ENCODE measurements at regions not wholly inside any gene's neighbourhood (a gene's known extent, or its start where the extent isn't known, plus 50 kb on each side); places are given as distances from the start of the nearest gene placed in this dataset.

GRCh38 chr6:6704103-6705060 lies 115.9 kb downstream of the LY86 start:
- DNase-seq (ENCODE audit: low read depth in 2 of 2) = no peak

- no peak for DNase-seq (ENCODE audit: low read depth in 2 of 2)
Measured at GRCh38 chr6:6705061-6705425, 116.5 kb downstream of the LY86 start.

GRCh38 chr6:6705915-6706675 lies 117.6 kb downstream of the LY86 start:
- DNase-seq (ENCODE audit: low read depth in 2 of 2) = no peak

DNA sequence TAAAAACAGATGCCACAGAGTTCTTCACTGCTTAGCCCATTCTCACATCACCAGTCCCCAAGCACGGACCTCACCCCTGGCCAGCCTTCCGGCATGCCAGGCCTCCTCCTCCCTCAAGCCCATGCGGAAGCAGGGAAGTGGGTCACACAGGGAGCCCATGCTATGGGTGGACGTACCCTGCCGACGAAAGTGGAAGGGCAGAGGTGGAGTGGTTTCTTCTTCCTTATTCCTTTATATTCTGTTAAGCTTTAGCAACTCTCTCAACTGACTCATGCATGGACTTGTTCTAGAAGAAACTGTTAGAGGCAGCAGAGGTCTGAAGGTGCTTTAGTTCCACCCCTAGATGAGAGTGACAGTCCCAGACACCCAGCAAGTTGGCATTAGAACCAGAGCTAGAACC lies 118.6 kb downstream of the LY86 start:
- DNase-seq (ENCODE audit: low read depth in 2 of 2) = no peak

DNA sequence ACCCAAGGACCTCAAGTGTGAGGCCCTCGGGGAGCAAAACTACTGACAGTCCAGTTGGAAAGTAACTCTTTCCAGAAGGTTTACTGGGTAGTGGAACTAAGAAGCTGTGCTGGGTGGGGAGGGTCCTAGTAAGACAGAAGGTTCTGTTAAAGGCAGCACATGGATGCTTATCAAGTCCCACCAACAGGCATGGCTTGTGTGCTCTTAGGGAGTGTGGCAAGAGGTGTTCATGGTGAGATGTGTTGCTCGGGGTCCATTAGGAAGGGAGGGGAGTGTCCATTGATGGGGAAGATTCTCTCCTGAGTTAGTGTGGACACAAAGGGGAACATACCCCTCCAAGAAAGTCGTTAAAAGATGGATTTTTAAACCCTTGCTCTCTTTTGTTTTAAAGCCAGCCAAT lies 120.6 kb downstream of the LY86 start:
- DNase-seq (ENCODE audit: low read depth in 2 of 2) = no peak

GRCh38 chr6:6711031-6711785 lies 122.7 kb downstream of the LY86 start:
- no peak for DNase-seq (ENCODE audit: low read depth in 2 of 2)

DNA sequence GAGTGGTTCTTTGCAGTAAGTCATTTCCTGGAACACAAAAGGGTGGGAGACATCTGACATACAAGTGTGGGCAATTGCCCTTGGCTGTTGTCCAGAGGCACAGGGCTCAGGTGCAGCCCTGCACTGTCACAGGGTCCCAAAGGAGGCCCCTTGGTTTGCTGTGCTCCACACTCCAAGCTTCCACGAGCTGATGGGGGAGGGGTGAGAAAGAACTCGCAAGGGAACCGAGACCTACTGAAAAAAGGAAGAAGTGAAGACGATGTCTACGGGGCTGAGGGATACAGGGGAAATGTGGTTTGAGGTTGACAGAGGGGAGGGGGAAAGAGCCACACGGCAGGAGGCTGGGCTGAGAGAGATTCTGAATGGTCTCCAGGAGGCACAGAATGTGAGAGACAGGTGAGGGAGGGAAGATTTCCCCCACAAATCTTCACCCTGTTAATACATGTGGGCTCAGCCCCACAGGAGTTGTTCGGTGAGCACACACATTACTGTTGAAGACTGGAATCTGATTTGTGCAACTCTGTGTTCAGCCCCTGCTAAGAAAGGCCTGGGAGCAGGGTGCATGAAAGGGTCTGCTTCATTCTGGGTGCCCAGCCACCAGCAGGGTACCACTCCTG lies 123.4 kb downstream of the LY86 start:
- DNase-seq (ENCODE audit: low read depth in 2 of 2) = no peak

GRCh38 chr6:6712449-6713403 lies 124.2 kb downstream of the LY86 start:
- DNase-seq (ENCODE audit: low read depth in 2 of 2) = peak; percentile 38 to 63

DNA sequence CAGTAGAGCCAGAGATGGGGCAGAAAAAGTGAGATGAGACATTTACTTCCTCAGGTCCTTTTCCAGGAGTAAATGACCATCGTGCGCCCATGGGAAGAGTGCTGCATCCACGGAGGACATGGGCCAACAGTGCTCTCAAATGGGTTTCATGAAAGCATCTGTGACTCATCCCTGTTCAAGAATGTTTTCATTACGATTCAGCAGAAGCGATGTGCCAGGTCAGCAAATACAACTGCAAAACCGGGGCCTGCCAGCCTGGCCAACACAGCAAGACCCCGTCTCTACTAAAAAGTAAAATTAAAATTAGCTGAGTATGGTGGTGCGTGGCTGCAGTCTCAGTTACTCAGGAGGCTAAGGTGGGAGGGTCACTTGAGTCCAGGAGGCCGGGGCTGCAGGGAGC lies 125.1 kb downstream of the LY86 start:
- no peak for DNase-seq (ENCODE audit: low read depth in 2 of 2)

DNA sequence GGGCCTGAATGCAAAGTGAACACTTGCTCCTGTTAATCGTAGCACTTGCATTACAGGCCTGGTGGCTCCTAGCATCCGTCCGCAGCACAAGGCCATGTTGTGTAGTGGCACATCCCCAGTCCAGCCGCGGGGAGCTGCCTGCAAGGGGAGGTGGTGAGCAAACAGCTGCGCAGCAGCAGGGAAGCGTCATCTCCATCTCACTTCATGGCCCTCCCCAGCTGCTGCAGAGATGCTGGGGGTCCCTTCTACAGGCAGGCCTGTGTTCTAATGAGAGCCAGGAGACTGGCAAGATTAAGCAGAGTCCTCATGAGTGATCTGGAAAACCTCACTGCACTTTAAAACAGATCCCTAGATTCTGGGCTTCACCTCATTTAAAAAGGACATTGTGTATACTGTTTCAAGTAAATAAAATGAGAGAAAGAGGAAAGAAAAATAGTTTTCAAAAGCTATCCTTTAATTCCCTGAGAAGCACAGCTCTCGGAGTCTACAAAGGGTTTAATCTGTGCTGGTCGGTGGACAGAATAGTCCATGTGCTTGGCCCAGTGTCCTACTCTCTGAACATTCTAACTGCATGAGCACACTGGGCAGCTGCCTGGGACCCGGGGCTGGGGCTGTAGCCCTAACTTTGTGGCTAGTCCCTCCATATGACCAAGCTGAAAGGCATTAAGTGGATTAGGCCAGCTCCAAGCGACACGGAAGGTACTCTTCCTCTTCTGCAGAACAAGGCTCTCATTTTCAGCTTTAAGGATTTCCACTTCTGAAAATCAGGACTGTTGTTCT lies 125.8 kb downstream of the LY86 start:
- no peak for DNase-seq (ENCODE audit: low read depth in 2 of 2)

GRCh38 chr6:6714953-6715352 lies 126.4 kb downstream of the LY86 start:
- DNase-seq (ENCODE audit: low read depth in 2 of 2) = no peak

GRCh38 chr6:6715465-6715864 lies 126.9 kb downstream of the LY86 start:
- DNase-seq (ENCODE audit: low read depth in 2 of 2) = no peak

DNA sequence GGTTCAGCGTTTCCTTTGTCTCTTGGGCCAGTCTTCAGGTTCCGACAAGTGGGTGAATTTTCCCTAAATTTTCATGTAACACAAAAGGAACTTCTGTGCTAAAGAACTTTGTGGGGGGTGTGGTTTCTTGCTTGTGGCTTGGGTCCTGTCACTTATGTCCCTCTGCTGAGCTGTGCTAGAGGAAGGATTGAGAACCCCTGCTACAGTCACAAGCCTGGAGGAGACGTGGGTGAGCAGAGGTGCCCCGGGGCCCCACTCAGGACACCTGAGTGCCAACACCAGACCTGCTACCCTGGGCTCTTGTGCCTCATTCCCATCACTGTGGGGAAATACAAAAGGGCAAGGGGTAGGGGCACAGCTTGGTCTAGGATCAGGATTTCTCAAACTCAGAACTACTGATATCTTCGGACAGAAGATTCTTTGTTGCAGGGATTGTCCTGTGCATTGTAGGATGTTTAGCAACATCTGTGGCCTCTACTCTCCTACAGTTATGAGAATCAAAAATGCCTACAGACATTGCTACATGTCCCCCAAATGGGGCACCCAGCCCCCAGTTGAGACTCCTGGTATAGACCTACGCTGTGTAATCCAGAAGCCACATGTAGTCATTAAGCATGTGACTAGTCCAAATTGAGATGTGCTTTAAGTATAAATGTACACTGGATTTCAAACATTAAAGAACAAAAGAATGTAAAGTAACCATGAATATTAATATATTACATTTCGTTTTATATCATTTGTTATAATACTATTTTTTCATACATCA lies 128.7 kb downstream of the LY86 start:
- DNase-seq (ENCODE audit: low read depth in 2 of 2) = no peak

GRCh38 chr6:6717953-6718352 lies 129.4 kb downstream of the LY86 start:
- peak; percentile 83 to 96 for DNase-seq (ENCODE audit: low read depth in 2 of 2)

- no peak for DNase-seq (ENCODE audit: low read depth in 2 of 2)
Measured at GRCh38 chr6:6721606-6722005, 133.1 kb downstream of the LY86 start.

DNA sequence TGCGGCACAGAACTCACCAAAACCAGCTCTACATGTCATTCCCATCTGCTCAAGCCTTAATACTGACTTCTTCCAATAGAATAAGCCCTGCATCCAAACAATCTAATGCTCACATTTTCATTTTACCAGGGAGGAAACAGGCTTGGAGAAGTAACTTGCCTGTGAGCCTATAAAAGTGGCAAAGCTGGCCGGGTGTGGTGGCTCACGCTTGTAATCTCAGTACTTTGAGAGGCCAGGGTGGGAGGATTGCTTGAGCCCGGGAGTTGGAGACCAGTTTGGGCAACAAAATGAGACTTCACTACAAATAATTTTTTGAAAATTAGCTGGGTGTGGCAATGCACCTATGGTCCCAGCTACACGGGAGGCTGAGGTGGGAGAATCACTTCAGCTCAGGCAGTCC lies 133.7 kb downstream of the LY86 start:
- no peak for DNase-seq (ENCODE audit: low read depth in 2 of 2)

- DNase-seq (ENCODE audit: low read depth in 2 of 2) = no peak
Measured at GRCh38 chr6:6723361-6723760, 134.8 kb downstream of the LY86 start.

DNA sequence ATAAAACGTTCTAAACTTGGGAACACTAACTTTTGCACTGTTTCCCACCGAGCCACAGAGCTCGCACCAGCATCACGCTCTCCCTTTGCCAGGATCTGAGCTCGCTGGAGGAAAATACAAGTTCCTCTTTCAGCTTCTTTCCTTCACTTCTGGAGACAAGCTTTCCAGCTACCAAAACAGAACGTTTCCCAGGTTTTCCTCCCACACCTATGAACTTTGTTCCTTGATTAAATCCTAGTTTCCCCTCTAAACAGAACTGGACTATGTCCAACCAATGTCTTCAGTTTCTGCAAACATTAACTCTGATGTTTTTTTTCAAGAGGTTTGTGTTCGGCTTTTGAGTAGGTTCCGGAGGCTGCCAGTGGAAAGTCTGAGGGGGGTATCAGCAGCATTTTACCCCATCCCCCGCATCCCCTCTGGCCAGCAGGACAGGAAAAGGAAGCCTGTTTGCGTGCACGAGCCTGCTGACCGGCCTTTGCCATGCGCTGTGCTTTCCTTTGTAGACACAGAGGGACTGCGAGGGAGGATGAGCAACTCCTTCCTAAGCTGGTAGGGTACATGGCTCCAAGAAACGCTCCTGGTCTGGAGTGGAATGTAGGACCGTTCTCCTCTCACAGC lies 135.5 kb downstream of the LY86 start:
- peak; percentile 83 to 94 for DNase-seq (ENCODE audit: low read depth in 2 of 2)
